OCI-LY1 (cell line): ENCODE measurements at regions not wholly inside any gene's neighbourhood (a gene's known extent, or its start where the extent isn't known, plus 50 kb on each side); places are given as distances from the start of the nearest gene placed in this dataset.

Source experiments
- H2AFZ ChIP-seq: fragments of 200-600 bp; sonication (generic), shearing (Covaris generic); 2 replicates; pipeline ENCODE4 v1.6.0; 2014; ENCODE audit warnings: antibody characterized with exemption, mild to moderate bottlenecking, low read length
- H3F3A ChIP-seq: fragments of 200-600 bp; sonication (generic), shearing (Covaris generic); 2 replicates; pipeline ENCODE4 v1.6.0; 2014; ENCODE audit warnings: mild to moderate bottlenecking, antibody characterized with exemption, low read length, moderate library complexity; ENCODE audit not compliant: insufficient read depth
- H3K27ac ChIP-seq: fragments of 200-600 bp; sonication (generic); 2 replicates; pipeline ENCODE4 v1.5.1; 2014; ENCODE audit warnings: low read length, mixed run types, mild to moderate bottlenecking, low read depth; ENCODE audit not compliant: poor library complexity, severe bottlenecking
- H3K27me3 ChIP-seq: fragments of 200-600 bp; sonication (generic); 2 replicates; pipeline ENCODE4 v1.6.0; 2014; ENCODE audit warnings: antibody characterized with exemption, mild to moderate bottlenecking, low read length, moderate library complexity; ENCODE audit not compliant: insufficient read depth
- H3K36me3 ChIP-seq: fragments of 200-600 bp; sonication (generic); 2 replicates; pipeline ENCODE4 v1.6.1; 2014; ENCODE audit warnings: mild to moderate bottlenecking, antibody characterized with exemption, low read length, moderate library complexity, mixed read lengths; ENCODE audit not compliant: insufficient read depth
- H3K4me1 ChIP-seq: fragments of 200-600 bp; sonication (generic); 2 replicates; pipeline ENCODE4 v1.5.1; 2014; ENCODE audit warnings: mild to moderate bottlenecking, low read length, moderate library complexity; ENCODE audit not compliant: insufficient read depth, severe bottlenecking
- H3K4me2 ChIP-seq: fragments of 200-600 bp; sonication (generic), shearing (Covaris generic); 2 replicates; pipeline ENCODE4 v1.6.1; 2014; ENCODE audit warnings: low read length
- H3K4me3 ChIP-seq: fragments of 200-600 bp; sonication (generic); 2 replicates; pipeline ENCODE4 v1.5.1; 2014; ENCODE audit warnings: low read length, low read depth, mild to moderate bottlenecking, mixed read lengths; ENCODE audit not compliant: poor library complexity, severe bottlenecking
- H3K79me2 ChIP-seq: fragments of 200-600 bp; shearing (Covaris generic); 2 replicates; pipeline ENCODE4 v1.6.1; 2016; ENCODE audit warnings: mixed run types, low read length, mixed read lengths; ENCODE audit not compliant: insufficient read depth
- H3K9ac ChIP-seq: fragments of 200-600 bp; sonication (generic), shearing (Covaris generic); 2 replicates; pipeline ENCODE4 v1.6.1; 2014; ENCODE audit warnings: mild to moderate bottlenecking, low read length, mixed read lengths
- H3K9me2 ChIP-seq: fragments of 200-600 bp; sonication (generic), shearing (Covaris generic); 2 replicates; pipeline ENCODE4 v1.6.1; 2014; ENCODE audit warnings: low read depth, mild to moderate bottlenecking, low read length, mixed read lengths
- H3K9me3 ChIP-seq: fragments of 200-600 bp; shearing (Covaris generic); 2 replicates; pipeline ENCODE4 v1.6.1; 2014; ENCODE audit warnings: low read length, mixed read lengths
- H4K20me1 ChIP-seq: fragments of 200-600 bp; sonication (generic), shearing (Covaris generic); 2 replicates; pipeline ENCODE4 v1.6.0; 2016; ENCODE audit warnings: mild to moderate bottlenecking, low read length; ENCODE audit not compliant: insufficient read depth
- EZH2 ChIP-seq: fragments of 200-600 bp; sonication (generic), shearing (Covaris generic); IDR thresholded peaks from 2 replicates; pipeline ENCODE4 v1.8.0; 2017; ENCODE audit warnings: borderline replicate concordance, mixed run types, mild to moderate bottlenecking, antibody characterized with exemption, low read length, moderate library complexity, mixed read lengths
- TF ChIP-seq, protein P1 (sequence below): fragments of 200-600 bp; sonication (generic), shearing (Covaris generic); IDR thresholded peaks from 2 replicates; pipeline ENCODE4 v1.5.1; 2017; ENCODE audit warnings: mild to moderate bottlenecking, antibody characterized with exemption, low read length, moderate library complexity, mixed read lengths

DNA sequence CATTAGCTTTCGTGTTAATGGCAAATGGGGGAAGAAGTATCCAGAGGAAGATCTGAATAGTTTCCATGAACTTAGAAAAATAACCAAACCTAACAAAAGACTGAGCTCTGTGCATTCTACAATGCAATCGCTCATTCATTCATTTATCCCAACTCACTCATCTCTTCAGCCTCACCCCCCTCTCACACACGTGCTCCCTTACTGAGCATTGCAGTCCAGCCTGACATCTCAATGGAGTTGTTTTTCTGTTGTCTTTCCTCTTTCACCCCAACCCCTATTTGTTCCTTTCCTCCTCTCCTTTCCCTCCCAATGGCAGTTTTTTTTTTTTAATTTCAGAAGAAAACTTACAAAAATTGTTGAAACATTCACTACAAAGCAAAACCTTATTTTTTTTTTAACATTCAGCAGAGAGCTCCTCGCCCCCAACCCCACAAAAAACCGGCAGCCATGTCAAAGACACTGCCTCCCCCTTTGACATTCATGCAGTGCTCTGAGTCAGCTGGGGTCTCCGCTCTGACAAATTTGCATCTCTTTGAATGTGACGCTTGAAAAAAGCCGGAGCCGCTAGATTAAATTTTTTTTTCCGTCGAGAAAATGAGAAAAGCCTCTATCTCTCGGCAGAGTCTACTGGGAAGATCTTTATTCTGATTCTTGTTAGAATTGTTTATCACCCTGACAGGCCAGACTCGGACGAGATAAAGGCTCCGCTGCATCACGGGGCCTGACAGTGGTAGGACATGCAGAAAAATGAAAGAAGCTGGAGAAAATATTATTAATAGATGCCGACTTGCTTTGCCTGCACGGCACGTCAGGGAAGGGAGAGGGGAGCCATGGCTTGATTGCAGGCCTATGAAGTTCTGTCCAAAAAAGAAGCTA, 775.6 kb downstream of the VRK1 start:
- H3K9ac ChIP-seq, result no peak overlapping the region
- no peaks in the 10 kb centered on the region for H3K9me2 ChIP-seq
- no peaks in the 10 kb centered on the region for H4K20me1 ChIP-seq
- no peak overlapping the region for H3K27ac ChIP-seq
- H3K4me1 ChIP-seq, result no peaks in the 10 kb centered on the region
- no peak overlapping the region for H2AFZ ChIP-seq
- no peaks in the 10 kb centered on the region for H3K36me3 ChIP-seq
- H3K4me3 ChIP-seq, result no peak overlapping the region
- no peak for TF ChIP-seq EZH2
- TF ChIP-seq, protein P1, sequence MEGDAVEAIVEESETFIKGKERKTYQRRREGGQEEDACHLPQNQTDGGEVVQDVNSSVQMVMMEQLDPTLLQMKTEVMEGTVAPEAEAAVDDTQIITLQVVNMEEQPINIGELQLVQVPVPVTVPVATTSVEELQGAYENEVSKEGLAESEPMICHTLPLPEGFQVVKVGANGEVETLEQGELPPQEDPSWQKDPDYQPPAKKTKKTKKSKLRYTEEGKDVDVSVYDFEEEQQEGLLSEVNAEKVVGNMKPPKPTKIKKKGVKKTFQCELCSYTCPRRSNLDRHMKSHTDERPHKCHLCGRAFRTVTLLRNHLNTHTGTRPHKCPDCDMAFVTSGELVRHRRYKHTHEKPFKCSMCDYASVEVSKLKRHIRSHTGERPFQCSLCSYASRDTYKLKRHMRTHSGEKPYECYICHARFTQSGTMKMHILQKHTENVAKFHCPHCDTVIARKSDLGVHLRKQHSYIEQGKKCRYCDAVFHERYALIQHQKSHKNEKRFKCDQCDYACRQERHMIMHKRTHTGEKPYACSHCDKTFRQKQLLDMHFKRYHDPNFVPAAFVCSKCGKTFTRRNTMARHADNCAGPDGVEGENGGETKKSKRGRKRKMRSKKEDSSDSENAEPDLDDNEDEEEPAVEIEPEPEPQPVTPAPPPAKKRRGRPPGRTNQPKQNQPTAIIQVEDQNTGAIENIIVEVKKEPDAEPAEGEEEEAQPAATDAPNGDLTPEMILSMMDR, result no peak
- no peak overlapping the region for H3K4me2 ChIP-seq
- H3K79me2 ChIP-seq, result no peaks in the 10 kb centered on the region
- no peaks in the 10 kb centered on the region for H3K9me3 ChIP-seq
- H3F3A ChIP-seq, result no peaks in the 10 kb centered on the region
- H3K27me3 ChIP-seq, result no peaks in the 10 kb centered on the region; the same call in 1 of the 2 replicates

GRCh38 chr14:97575677-97576076, 778.5 kb downstream of the VRK1 start:
- H3F3A ChIP-seq, result no peaks in the 10 kb centered on the region
- no peaks in the 10 kb centered on the region for H3K79me2 ChIP-seq
- H2AFZ ChIP-seq, result no peak overlapping the region
- H3K9me2 ChIP-seq, result no peaks in the 10 kb centered on the region
- no peak for TF ChIP-seq EZH2
- TF ChIP-seq, protein P1, result no peak
- H3K27ac ChIP-seq, result no peak overlapping the region
- H3K4me1 ChIP-seq, result no peaks in the 10 kb centered on the region
- no peaks in the 10 kb centered on the region for H3K9me3 ChIP-seq
- H3K4me3 ChIP-seq, result no peak overlapping the region
- H3K27me3 ChIP-seq, result no peaks in the 10 kb centered on the region; the same call in 1 of the 2 replicates
- no peak overlapping the region for H3K9ac ChIP-seq
- H3K4me2 ChIP-seq, result no peak overlapping the region
- no peaks in the 10 kb centered on the region for H4K20me1 ChIP-seq
- no peaks in the 10 kb centered on the region for H3K36me3 ChIP-seq

GRCh38 chr14:97578982-97579548, 781.9 kb downstream of the VRK1 start:
- H3K27me3 ChIP-seq, result no peaks in the 10 kb centered on the region

More at GRCh38 chr14:97578982-97579548, 781.9 kb downstream of the VRK1 start:
- no peak overlapping the region for H3K4me3 ChIP-seq
- no peak overlapping the region for H3K9ac ChIP-seq
- H3K36me3 ChIP-seq, result no peaks in the 10 kb centered on the region
- no peaks in the 10 kb centered on the region for H3K4me1 ChIP-seq
- no peaks in the 10 kb centered on the region for H3F3A ChIP-seq
- no peaks in the 10 kb centered on the region for H3K9me3 ChIP-seq
- no peaks in the 10 kb centered on the region for H4K20me1 ChIP-seq
- H3K4me2 ChIP-seq, result no peak overlapping the region
- no peaks in the 10 kb centered on the region for H3K9me2 ChIP-seq
- no peak overlapping the region for H2AFZ ChIP-seq
- H3K79me2 ChIP-seq, result no peaks in the 10 kb centered on the region
- no peak for TF ChIP-seq EZH2
- TF ChIP-seq, protein P1, result no peak
- H3K27ac ChIP-seq, result no peak overlapping the region
